ENCODE measurements at regions not wholly inside any gene's neighbourhood (a gene's known extent, or its start where the extent isn't known, plus 50 kb on each side); places are given as distances from the start of the nearest gene placed in this dataset.

GRCh38 chr13:40074338-40074737 is 418.9 kb downstream of the COG6 start:
- DNase-seq (ENCODE audit: low read depth, low spot score): no peak

- no peak for DNase-seq (ENCODE audit: low read depth, low spot score)
These were observed 419.8 kb downstream of the COG6 start for GRCh38 chr13:40075281-40075680.

- DNase-seq (ENCODE audit: low read depth, low spot score): no peak
These were observed 421.4 kb downstream of the COG6 start for GRCh38 chr13:40076765-40077362.

DNA sequence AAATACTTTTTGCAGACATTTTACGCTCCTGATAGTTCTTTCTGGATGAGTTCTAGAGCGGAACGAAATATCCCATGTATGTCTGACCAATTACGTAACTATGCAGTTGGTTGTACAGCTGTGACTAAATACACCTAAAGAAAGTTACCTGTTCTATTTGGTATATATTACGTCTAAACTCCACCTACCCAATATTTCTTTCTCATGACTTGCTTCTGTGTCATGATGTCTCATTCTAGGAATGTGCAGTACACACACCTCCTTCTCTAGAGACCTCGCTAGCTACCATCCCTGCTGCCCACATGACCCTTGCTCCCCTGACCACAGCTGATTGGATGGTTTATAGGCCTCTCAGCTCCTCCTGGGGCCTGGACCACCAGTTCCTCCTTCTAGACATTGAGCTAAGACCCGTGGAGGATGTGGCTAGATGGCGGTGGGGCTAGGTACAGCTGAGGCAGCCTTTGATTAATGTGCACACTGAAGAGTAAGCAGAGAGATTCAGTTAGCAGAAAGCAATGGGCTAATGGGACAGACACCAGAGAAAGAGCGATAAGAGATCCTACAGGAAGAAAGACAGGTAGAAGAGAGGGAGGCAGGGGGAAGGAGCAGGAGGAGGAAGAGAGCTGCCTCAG is 422.1 kb downstream of the COG6 start:
- no peak for DNase-seq (ENCODE audit: low read depth, low spot score)

- DNase-seq (ENCODE audit: low read depth, low spot score): no peak
These were observed 424.3 kb downstream of the COG6 start for GRCh38 chr13:40079721-40080120.

GRCh38 chr13:40080676-40081075 is 425.2 kb downstream of the COG6 start:
- no peak for DNase-seq (ENCODE audit: low read depth, low spot score)

DNA sequence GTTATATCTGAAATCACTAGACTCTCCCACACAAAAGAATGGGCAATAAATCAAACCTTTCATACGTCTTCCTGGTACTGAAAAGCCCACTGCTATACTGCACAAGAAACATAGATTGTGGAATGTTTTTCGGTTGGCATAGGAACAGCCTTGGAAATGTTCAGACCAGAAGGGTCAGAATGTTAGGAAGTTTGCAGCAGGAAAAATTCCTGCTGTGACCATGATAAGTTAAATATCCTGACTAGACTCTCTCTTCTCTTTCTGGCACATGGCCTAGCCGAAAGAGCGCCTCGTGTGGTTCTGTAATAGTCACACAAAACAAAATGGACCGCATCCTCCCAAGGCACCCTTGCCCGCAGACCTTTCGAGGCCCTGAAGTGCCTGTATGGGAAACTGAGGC is 427.2 kb downstream of the COG6 start:
- no peak for DNase-seq (ENCODE audit: low read depth, low spot score)

- DNase-seq (ENCODE audit: low read depth, low spot score): no peak
These were observed 428.4 kb downstream of the COG6 start for GRCh38 chr13:40083841-40084240.

DNA sequence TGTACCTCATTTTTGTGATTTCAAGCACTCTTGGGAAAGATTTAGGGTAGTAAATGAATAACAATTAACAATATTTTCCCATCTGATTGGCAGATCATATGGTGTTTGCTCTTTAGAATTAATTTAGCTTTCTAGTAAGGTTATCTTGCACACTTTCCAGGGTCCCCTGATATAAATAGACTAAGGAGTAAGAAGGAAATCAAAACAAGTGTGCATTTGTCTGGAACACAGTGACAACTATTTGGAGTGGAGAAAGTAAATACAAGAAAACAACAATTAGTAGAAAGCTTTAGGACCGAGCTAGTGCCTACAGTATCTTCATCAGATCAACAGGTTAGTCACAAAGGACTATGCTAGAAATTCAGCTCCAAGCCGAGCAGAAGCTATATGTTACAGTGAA is 429.5 kb downstream of the COG6 start:
- no peak for DNase-seq (ENCODE audit: low read depth, low spot score)

DNA sequence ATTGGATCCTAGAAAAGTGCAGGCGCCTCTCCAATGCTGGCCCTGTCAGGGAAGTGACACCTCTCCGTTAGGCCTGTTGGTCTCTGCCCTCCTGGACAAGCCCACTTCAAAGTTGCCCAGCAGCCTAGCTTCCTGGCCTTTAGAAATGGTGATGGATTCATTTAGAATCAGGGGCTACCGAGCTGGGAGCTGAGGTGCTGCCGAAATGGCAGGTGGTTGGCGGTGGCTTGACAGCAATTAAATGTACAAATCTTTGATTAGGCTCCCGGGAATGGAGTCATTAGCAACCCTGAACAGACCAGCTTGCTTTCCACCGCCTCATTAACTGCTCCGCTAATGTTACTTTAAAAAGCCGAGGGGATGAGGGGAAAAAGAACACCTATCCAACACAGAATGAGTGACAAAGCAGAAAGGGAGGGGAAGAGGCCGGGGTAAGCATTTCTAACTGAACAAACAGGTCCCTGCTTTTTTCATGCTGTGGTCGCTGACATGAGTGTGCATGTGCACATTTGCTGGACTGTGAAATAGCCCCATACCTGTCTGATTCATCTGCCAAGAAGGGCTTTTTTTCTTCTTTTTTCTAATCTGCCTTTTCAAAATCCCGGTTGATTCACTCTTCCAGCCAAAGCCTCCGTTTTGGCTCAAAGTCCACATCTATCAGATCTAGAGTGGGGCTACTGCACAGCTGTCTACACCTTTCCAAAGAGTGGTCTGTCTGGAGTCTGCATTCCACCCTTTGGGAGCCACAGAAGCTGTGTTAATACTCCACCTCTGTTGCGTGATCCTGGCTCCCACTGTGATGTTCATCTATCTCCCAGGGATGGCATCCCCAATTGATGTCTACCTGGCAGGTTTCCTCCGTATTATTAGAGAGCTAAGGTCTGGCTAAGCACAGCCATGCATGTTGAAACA is 431.9 kb downstream of the COG6 start:
- no peak for DNase-seq (ENCODE audit: low read depth, low spot score)

GRCh38 chr13:40094056-40094455 is 438.6 kb downstream of the COG6 start:
- no peak for DNase-seq (ENCODE audit: low read depth, low spot score)

DNA sequence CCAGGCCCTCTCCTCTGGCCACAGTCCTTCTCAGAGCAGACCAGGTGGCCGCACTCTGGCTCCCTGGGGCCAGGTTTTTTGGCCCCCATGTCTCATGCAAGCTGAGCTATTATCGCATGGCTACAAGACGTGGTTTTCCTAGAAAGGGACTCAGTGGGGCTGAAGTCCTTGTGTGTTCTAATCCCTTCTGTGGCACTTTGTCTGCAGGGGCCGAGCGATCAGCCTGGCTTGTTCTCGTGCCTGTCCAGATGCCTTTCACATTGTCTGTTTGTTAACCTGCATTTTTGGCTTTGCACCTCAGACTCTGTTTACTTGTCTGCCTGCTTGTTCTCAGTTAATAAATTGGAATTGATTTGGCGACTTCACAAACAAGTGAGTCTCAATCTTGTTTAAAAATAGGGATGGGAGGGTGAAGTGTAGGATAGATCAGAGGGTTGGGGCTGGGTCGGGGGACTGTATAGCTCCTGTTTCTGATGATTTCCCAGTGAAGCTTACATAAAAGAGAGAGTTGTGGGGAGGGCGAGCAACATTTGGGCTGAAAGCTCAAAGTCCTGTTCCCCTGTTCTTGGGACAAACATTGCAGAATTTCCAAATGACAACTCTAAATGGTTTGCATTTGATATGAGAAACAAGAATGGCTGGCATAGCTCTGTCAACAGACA is 440.4 kb downstream of the COG6 start:
- DNase-seq (ENCODE audit: low read depth, low spot score): no peak

DNA sequence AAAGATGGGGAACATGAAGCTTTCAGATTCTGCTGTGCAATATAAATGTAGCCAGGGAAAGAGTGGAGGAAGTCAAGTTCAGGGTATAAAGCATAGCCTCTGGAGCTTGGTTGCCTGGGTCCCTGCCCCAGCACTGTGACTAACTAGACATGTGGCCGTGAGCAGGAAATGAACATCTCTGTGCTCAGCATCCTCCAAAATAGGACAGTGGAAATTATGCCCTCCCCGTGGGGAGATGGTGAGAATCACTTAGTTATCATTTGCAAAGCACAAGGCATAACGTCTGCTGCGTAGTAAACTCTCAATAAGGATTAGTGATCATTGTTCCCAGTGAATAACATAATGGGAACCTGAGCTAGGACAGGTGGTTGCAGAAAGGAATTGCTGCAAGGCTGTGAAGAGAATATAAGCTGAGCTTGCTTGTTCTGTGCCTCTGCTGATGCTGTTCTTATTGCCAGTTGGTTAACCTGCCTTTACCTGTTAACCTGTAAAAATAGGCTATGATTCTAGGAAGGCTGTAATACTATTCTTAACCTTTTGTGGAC is 441.0 kb downstream of the COG6 start:
- DNase-seq (ENCODE audit: low read depth, low spot score): no peak

GRCh38 chr13:40098246-40098645 is 442.8 kb downstream of the COG6 start:
- no peak for DNase-seq (ENCODE audit: low read depth, low spot score)

DNA sequence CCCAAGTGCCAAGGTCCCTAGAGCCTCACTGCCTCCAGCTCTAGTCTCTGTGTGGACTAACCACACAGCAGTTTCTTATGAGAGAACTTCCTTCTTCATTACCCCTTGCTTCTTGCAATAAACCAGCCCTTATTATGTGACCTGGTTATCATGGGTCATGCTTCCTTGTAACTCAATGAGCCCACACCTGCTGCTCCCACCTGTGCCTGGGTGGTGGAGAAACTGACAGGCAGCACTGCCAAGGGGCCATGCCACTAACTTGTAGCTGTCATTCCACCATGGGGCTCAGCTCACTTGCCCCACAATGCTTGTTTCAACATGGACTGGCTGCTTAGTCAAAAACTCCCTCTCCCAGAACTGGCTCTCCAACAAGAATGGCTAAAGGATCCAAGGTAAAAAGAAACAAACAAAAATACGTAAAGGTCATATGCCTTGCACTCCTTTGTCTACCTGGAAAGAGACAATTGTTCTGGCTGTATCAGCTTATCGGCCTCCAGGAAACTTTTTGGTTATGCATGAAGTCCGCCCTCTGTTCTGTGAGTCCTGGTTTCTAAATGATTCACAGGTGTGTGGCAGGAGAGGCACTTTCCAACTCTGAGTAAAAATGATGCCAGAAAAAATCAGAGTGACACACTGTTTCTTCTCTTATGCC is 446.4 kb downstream of the COG6 start:
- no peak for DNase-seq (ENCODE audit: low read depth, low spot score)

- no peak for DNase-seq (ENCODE audit: low read depth, low spot score)
These were observed 446.9 kb downstream of the COG6 start for GRCh38 chr13:40102360-40102727.

DNA sequence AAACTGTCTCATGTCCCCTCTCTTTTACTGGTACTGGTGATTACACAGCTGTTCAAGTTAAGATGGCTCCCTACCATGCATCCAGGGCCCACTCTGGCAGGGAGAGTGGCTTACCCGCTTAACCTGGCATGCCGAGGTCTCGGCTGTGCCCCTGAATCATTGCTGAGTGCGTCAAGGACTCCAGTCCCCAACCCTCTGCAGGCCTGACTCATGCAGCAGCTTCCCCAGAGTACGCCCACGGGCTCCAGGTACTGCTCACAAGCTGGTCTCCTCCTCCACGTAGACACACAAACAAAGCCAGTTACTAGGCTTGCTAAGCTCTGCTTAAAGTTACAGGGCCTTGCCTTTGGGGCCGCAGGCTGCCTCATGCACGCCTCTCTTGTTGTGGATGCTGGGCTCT is 447.4 kb downstream of the COG6 start:
- no peak for DNase-seq (ENCODE audit: low read depth, low spot score)

DNA sequence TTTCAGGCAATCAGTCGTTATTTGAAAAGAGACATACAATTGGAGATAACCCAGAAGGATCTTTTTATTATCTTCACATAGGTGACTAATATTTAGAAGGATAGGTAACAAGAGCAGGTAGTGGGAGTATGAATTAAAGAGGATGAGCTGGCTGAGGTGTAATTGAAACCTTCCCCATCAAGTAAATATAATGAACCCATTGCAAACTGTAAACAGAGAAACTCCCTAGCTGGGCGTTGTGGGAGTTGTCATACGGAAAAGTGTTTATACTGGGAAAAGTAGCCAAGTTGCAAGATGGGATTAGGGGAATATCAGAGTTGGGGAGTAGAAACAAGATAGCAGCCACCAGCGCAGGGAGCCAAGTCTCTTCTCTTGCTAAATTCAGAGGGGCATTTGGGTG is 448.4 kb downstream of the COG6 start:
- DNase-seq (ENCODE audit: low read depth, low spot score): no peak

DNA sequence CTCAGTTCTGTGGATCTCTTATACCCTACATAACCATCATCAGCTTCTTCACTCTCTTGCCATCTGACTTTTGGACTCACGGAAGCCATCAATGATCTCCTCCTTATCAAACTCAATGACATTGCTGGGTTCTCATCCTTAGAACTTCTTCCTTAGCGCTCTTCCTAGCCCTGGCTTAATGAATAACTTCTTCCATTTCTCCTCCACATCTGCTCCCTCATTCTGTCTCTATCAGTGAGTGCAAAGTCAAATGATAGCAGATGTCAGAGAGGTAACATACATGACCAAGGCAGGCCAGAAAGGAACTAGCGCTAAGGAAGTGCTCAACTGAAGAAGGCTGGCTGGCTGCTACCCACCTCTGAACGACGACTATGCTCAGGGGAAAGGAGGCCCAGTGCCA is 449.8 kb downstream of the COG6 start:
- no peak for DNase-seq (ENCODE audit: low read depth, low spot score)

GRCh38 chr13:40109351-40109844 is 453.9 kb downstream of the COG6 start:
- DNase-seq (ENCODE audit: low read depth, low spot score): no peak

DNA sequence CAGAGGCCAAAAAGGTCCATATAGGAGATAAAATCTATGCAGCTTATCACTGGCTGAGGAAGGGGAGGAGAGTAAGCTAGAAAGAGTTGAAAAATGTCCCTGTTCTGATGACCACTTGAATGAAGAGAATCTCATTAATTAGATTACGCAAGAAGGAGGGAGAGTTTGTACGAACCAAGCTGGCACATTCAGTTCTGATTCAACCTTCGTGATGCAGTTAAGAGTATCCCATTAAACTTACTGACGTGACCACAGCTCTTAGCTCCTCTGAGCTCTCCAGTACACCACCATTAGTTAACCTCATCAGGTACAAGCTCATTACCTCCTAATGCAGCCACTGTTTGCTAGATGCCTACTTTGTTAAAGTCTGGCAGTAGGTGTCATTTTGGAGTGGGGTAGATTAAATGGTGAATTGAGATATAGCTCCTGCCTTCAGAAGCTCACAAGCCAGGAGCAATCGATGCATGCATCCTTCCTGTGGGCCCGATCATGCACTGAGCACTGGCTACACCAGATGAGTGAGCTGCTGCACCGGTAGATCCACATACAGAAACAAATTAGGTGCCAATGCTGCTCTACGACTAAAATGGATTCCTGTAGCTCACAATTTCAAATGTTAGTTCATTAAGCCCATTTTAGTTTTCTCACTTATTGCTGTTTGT is 458.3 kb downstream of the COG6 start:
- no peak for DNase-seq (ENCODE audit: low read depth, low spot score)
